Heart left ventricle (tissue), 13 donors: ENCODE measurements at regions not wholly inside any gene's neighbourhood (a gene's known extent, or its start where the extent isn't known, plus 50 kb on each side); places are given as distances from the start of the nearest gene placed in this dataset.

Experiments used
- CTCF ChIP-seq, 12 donors: fragments of 200-600 bp; sonication (generic) in 4 of 12; IDR thresholded peaks; one replicate each; pipeline versions ENCODE4 v1.5.0 to v1.8.0; 2018 to 2022; ENCODE audit warnings: antibody characterized with exemption in 12 of 12, mild to moderate bottlenecking in 5 of 12
- POLR2A ChIP-seq, 2 donors: fragments of 450-650 bp; IDR thresholded peaks; one replicate each; pipeline ENCODE4 v1.6.1; 2017; ENCODE audit warnings: antibody characterized with exemption in 2 of 2, mild to moderate bottlenecking in 2 of 2, moderate library complexity in 2 of 2
- donor health status: ischemic (EF 13 %, LVEDD 7.1; RV severe dilation, severe dysfunction).
- donor health status: DM: no; HTN: yes; CAD: no.
- donor health status: DM: no; HTN: no; CAD: no.
- donor health status: ischemic (EF 25% LVEDD 6.9; RV normal size, moderate dysfunction).
- donor health status: ischemic (EF 25% LVEDD 5.7; RV mildly dilated, moderate dysfunction).
- donor health status: ischemic (EF 35%, LVEDD 5.7; RV mildly dilated, moderate dysfunction).
- donor health status: nonischemic (EF 11% LVEDD 7.7; RV severe dilation, severe dysfunction).
- donor health status: DM: yes; HTN: yes; CAD: no.
- donor health status: PGD.
- donor health status: ischemic (EF 29% LVEDD 5.4; RV normal size, mild dysfunction).
- donor health status: nonischemic (EF 23%, LVEDD 6.1; RV moderate dilation, normal function).

- TF ChIP-seq CTCF (IDR thresholded peaks at IDR 0.05) (no peak), POLR2A (IDR thresholded peaks at IDR 0.05) (no peak)
These were observed 198.4 kb upstream of the RASA1 start for GRCh38 chr5:87069311-87069710.
